K562 (cell line): ENCODE measurements at regions not wholly inside any gene's neighbourhood (a gene's known extent, or its start where the extent isn't known, plus 50 kb on each side); places are given as distances from the start of the nearest gene placed in this dataset.

Experiments
- ATAC-seq: fragments of 200-7000 bp; cut with Tn5 transposase; 3 replicates; pipeline ENCODE4 v1.9.1; 2020; ENCODE audit warnings: moderate library complexity
- BruUV-seq: library from RNA; stranded (reverse); fragments of 400-500 nt; replicated peaks from 2 replicates; lab custom pipeline; 2021; lab: Mats Ljungman, UMichigan
- CTCF ChIA-PET: fragments of 300-600 bp; formaldehyde crosslinking; extraction: SDS; loops from one replicate; lab custom pipeline; 2021; ENCODE audit warnings: low intra/inter-chr PET ratio; lab: Yijun Ruan, JAX
- POLR2A ChIA-PET: fragments of 300-600, 350-650 bp; sonication (Branson Sonifier 250); formaldehyde crosslinking; extraction: SDS; loops from one replicate; lab custom pipeline; 2021; ENCODE audit warnings: antibody characterized with exemption, inconsistent platforms; lab: Yijun Ruan, JAX
- DNase-seq, 4 experiments: peaks; one replicate each; pipeline versions ENCODE4 v3.0.0 to v3.0.0-alpha.2; 2011 to 2018; ENCODE audit warnings: low spot score in 3 of 4, mixed read lengths in 3 of 4; ENCODE audit errors: extremely low read depth in 1 of 4
- FAIRE-seq: peaks from 2 replicates; lab custom pipeline; 2011; peaks lifted over from hg19 to GRCh38; lab: Jason Lieb, UNC
- H2AFZ ChIP-seq: 2 replicates; pipeline ENCODE4 v1.6.0; 2011; ENCODE audit warnings: low read depth, low read length, control low read depth, inconsistent platforms
- H3K27ac ChIP-seq: fragments of 200-600 bp; 3 replicates; pipeline ENCODE4 v1.8.0; 2011; ENCODE audit warnings: low read depth, mild to moderate bottlenecking, control low read depth, inconsistent platforms, low read length, moderate library complexity, mixed read lengths; ENCODE audit errors: extremely low read depth
- H3K27me3 ChIP-seq, 2 experiments: fragments of 300-600 bp in 1 of 2; 2 replicates in 1 of 2; 3 replicates in 1 of 2; pipeline versions ENCODE4 v1.6.0 to v1.8.0; 2011; ENCODE audit warnings: inconsistent platforms in 2 of 2, low read length in 2 of 2, mild to moderate bottlenecking in 1 of 2, mixed read lengths in 1 of 2, moderate library complexity in 1 of 2; ENCODE audit not compliant: control insufficient read depth in 2 of 2, insufficient read depth in 2 of 2
- H3K36me3 ChIP-seq: fragments of 300-600 bp; 3 replicates; pipeline ENCODE4 v1.8.0; 2011; ENCODE audit warnings: mild to moderate bottlenecking, low read length, inconsistent platforms; ENCODE audit not compliant: control insufficient read depth, insufficient read depth
- H3K4me1 ChIP-seq, 2 experiments: fragments of 200-600 bp in 1 of 2; replicated peaks in 1 of 2; 2 replicates in 1 of 2; 3 replicates in 1 of 2; pipeline versions ENCODE4 v1.5.1 to v1.8.0; 2011; ENCODE audit warnings: inconsistent platforms in 2 of 2, low read length in 2 of 2, mild to moderate bottlenecking in 1 of 2, mixed read lengths in 1 of 2, moderate library complexity in 1 of 2; ENCODE audit not compliant: control insufficient read depth in 2 of 2, insufficient read depth in 2 of 2
- H3K4me2 ChIP-seq: 2 replicates; pipeline ENCODE4 v1.6.1; 2011; ENCODE audit warnings: low read length, control low read depth, inconsistent platforms, mixed read lengths; ENCODE audit not compliant: insufficient read depth
- H3K4me3 ChIP-seq: fragments of 200-600 bp; sonication (generic), shearing (Covaris generic); 2 replicates; pipeline ENCODE4 v1.5.1; 2016; ENCODE audit warnings: control low read depth, inconsistent platforms
- H3K79me2 ChIP-seq: fragments of 200-600 bp; 3 replicates; pipeline ENCODE4 v1.8.0; 2011; ENCODE audit warnings: low read length, inconsistent platforms; ENCODE audit not compliant: control insufficient read depth, insufficient read depth
- H3K9ac ChIP-seq, 2 experiments: 2 replicates each; pipeline versions ENCODE4 v1.6.0 to v1.6.1; 2011; ENCODE audit warnings: low read depth in 2 of 2, low read length in 2 of 2, control low read depth in 1 of 2, inconsistent platforms in 1 of 2, mild to moderate bottlenecking in 1 of 2, mixed read lengths in 1 of 2; ENCODE audit not compliant: insufficient read depth in 1 of 2
- H3K9me1 ChIP-seq: one replicate; pipeline ENCODE4 v1.6.0; 2011; ENCODE audit warnings: inconsistent platforms, mild to moderate bottlenecking, low read length, moderate library complexity; ENCODE audit not compliant: control insufficient read depth, insufficient read depth
- H3K9me3 ChIP-seq: replicated peaks from 2 replicates; pipeline ENCODE4 v1.5.1; 2011; ENCODE audit warnings: low read depth, low read length, inconsistent platforms; ENCODE audit not compliant: control insufficient read depth, insufficient read depth
- H4K20me1 ChIP-seq: replicated peaks from 2 replicates; pipeline ENCODE4 v1.6.1; 2011; ENCODE audit warnings: low read length, inconsistent platforms, mixed read lengths; ENCODE audit not compliant: control insufficient read depth, insufficient read depth
- DIDO1 ChIP-seq: fragments of 450-650 bp; IDR thresholded peaks from 2 replicates; pipeline ENCODE4 v1.6.1; 2016; ENCODE audit warnings: low read depth, missing biosample characterization, missing genetic modification characterization
- DMBX1 ChIP-seq: fragments of 250-450 bp; sonication (Bioruptor Pico); IDR thresholded peaks from 2 replicates; pipeline ENCODE4 v1.8.0; 2022; ENCODE audit warnings: inconsistent platforms, mild to moderate bottlenecking, moderate library complexity, borderline replicate concordance
- TOE1 ChIP-seq, 2 experiments: fragments of 450-650 bp in 1 of 2; sonication (generic) in 1 of 2; formaldehyde crosslinking in 1 of 2; IDR thresholded peaks; 2 replicates each; pipeline versions ENCODE4 v1.7.1 to v1.8.0; 2016 to 2022; ENCODE audit warnings: borderline replicate concordance in 2 of 2, mild to moderate bottlenecking in 2 of 2, antibody characterized with exemption in 1 of 2, inconsistent platforms in 1 of 2, low read depth in 1 of 2, missing genetic modification reagents in 1 of 2, moderate library complexity in 1 of 2
- ZNF121 ChIP-seq: sonication (generic); formaldehyde crosslinking; conservative IDR thresholded peaks from 2 replicates; pipeline ENCODE4 v1.8.0; 2022; ENCODE audit warnings: missing genetic modification reagents
- ZNF134 ChIP-seq: fragments of 250-450 bp; sonication (Bioruptor Pico); conservative IDR thresholded peaks from 2 replicates; pipeline ENCODE4 v1.4.0; 2020
- ZSCAN29 ChIP-seq: fragments of 450-650 bp; IDR thresholded peaks from 2 replicates; pipeline ENCODE4 v1.6.1; 2017
- WGBS: fragments of 100-300 bp; shearing (Covaris generic); methylation state at CpG from one replicate; pipeline ENCODE4 v1.1.6; 2016; ENCODE audit warnings: low coverage, mixed read lengths; ENCODE audit not compliant: insufficient coverage; ENCODE audit errors: missing lambda C conversion rate; 5-methylcytosine and 5-hydroxymethylcytosine counted together
- in situ Hi-C: fragments of 300-500 bp; cut with MboI; formaldehyde crosslinking; loops from 4 replicates; pipeline ENCODE4 v1.15.0; 2018; ENCODE audit warnings: inconsistent platforms, mixed read lengths
- intact Hi-C: fragments of 100-400 bp; cut with micrococcal nuclease; formaldehyde crosslinking; loops from 2 replicates; pipeline ENCODE4 v1.14.2; 2022
- TF ChIP-seq, protein P1 (sequence below), 2 experiments: fragments of 450-650 bp; IDR thresholded peaks; 2 replicates each; pipeline ENCODE4 v1.6.1; 2018; ENCODE audit warnings: mild to moderate bottlenecking in 2 of 2, low read depth in 1 of 2; ENCODE audit not compliant: partially characterized antibody in 2 of 2
- TF ChIP-seq, protein P2 (sequence below): fragments of 250-450 bp; sonication (Bioruptor Pico); IDR thresholded peaks from 2 replicates; pipeline ENCODE4 v1.8.0; 2021; ENCODE audit warnings: mild to moderate bottlenecking, moderate library complexity

DNA sequence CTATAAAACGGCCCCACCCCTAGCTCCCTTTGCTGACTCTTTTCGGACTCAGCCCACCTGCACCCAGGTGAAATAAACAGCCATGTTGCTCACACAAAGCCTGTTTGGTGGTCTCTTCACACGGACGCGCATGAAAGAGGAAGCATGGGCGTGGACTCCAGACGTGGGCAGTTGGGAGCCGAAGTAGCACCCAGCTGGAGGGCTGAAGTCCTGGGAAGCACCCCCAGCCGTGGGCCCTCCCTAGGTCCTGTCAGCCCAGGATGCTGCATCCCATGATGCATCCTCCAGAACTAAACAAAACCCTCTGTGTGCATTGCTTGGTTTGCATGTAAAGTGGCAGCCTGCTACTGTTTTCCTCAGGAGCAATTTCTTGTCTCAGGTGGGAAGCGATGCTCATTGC, 62.1 kb upstream of the CFAP46 start (continued):
- no peak for TF ChIP-seq DMBX1 (CRISPR knock-in tag)
- TF ChIP-seq, protein P1, sequence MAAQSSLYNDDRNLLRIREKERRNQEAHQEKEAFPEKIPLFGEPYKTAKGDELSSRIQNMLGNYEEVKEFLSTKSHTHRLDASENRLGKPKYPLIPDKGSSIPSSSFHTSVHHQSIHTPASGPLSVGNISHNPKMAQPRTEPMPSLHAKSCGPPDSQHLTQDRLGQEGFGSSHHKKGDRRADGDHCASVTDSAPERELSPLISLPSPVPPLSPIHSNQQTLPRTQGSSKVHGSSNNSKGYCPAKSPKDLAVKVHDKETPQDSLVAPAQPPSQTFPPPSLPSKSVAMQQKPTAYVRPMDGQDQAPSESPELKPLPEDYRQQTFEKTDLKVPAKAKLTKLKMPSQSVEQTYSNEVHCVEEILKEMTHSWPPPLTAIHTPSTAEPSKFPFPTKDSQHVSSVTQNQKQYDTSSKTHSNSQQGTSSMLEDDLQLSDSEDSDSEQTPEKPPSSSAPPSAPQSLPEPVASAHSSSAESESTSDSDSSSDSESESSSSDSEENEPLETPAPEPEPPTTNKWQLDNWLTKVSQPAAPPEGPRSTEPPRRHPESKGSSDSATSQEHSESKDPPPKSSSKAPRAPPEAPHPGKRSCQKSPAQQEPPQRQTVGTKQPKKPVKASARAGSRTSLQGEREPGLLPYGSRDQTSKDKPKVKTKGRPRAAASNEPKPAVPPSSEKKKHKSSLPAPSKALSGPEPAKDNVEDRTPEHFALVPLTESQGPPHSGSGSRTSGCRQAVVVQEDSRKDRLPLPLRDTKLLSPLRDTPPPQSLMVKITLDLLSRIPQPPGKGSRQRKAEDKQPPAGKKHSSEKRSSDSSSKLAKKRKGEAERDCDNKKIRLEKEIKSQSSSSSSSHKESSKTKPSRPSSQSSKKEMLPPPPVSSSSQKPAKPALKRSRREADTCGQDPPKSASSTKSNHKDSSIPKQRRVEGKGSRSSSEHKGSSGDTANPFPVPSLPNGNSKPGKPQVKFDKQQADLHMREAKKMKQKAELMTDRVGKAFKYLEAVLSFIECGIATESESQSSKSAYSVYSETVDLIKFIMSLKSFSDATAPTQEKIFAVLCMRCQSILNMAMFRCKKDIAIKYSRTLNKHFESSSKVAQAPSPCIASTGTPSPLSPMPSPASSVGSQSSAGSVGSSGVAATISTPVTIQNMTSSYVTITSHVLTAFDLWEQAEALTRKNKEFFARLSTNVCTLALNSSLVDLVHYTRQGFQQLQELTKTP (IDR thresholded peaks at IDR 0.05; ENCODE audit: low read depth in 1 of 2, partially characterized antibody in 2 of 2) = no peak
- TF ChIP-seq TOE1 (IDR thresholded peaks at IDR 0.05; ENCODE audit: borderline replicate concordance) = no peak
- TF ChIP-seq TOE1 (CRISPR knock-in tag; IDR thresholded peaks at IDR 0.05; ENCODE audit: borderline replicate concordance, low read depth) = no peak
- TF ChIP-seq ZNF121 (CRISPR knock-in tag) = no peak
- no peak for TF ChIP-seq ZSCAN29
- no peak for TF ChIP-seq DIDO1 (tag)
- TF ChIP-seq ZNF134 (CRISPR knock-in tag) = no peak
- TF ChIP-seq, all 486 proteins: peak for 0

DNA sequence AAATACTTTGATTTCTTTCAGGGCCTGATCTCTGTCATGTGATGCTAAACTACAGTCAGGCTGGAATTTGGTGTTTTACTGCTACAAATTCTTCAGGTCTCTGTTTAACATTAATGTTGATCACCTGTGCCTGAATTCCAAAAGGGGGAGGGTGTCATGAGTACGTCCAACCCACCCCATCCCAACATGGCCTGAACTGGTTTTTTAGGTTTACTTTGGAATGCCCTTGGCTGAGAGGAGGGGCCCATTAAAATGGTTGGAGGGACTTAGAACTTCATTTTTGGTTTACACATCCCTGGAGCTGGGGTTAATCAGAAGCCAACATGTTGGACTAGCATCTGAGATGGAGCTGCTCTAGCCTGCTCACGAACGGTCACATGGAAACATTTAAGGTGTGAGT, 60.8 kb upstream of the CFAP46 start:
- FAIRE-seq (no peak), ATAC-seq (no peak), DNase-seq (no peak)
- Histone ChIP-seq H3K79me2 (no peaks in the 10 kb centered on the region), H2AFZ (no peak overlapping the region), H3K9me3 (no peaks in the 10 kb centered on the region), H3K4me1 (peaks cover 0 to under 1% of the 10 kb centered on the region in 2 experiments; a peak in 1 of 5 replicates), H3K9me1 (no peaks in the 10 kb centered on the region), H3K4me2 (no peak overlapping the region), H4K20me1 (no peaks in the 10 kb centered on the region), H3K27ac (no peak overlapping the region), H3K4me3 (no peak overlapping the region), H3K36me3 (no peaks in the 10 kb centered on the region), H3K27me3 (peaks cover 0 to 43% of the 10 kb centered on the region in 2 experiments; a peak in 2 of 5 replicates), H3K9ac (no peak overlapping the region)
- 0% methylated on average over 3 of the region's 3 CpGs for WGBS
- in situ Hi-C loops = no loop called here
- TF ChIP-seq, protein P2, sequence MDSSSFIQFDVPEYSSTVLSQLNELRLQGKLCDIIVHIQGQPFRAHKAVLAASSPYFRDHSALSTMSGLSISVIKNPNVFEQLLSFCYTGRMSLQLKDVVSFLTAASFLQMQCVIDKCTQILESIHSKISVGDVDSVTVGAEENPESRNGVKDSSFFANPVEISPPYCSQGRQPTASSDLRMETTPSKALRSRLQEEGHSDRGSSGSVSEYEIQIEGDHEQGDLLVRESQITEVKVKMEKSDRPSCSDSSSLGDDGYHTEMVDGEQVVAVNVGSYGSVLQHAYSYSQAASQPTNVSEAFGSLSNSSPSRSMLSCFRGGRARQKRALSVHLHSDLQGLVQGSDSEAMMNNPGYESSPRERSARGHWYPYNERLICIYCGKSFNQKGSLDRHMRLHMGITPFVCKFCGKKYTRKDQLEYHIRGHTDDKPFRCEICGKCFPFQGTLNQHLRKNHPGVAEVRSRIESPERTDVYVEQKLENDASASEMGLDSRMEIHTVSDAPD = no peak
- intact Hi-C loops = no loop called here
- ChIA-PET POLR2A (interaction anchor here (0.6 to 1.6 kb wide), 3 partner anchors 8 to 155 kb away, joined by 3 to 4 read pairs (median 4); no protein-coding TSS in a partner anchor), CTCF (no interaction called here)
- BruUV-seq = no TSS peak
